GM21528 (cell line): ENCODE measurements at regions not wholly inside any gene's neighbourhood (a gene's known extent, or its start where the extent isn't known, plus 50 kb on each side); places are given as distances from the start of the nearest gene placed in this dataset.

ENCODE experiments used
- ATAC-seq: cut with Tn5 transposase; IDR thresholded peaks from one replicate; pipeline ENCODE4 v1.9.1; 2021; ENCODE audit warnings: mild to moderate bottlenecking, moderate library complexity; ENCODE audit not compliant: unreplicated experiment, low FRiP score

DNA sequence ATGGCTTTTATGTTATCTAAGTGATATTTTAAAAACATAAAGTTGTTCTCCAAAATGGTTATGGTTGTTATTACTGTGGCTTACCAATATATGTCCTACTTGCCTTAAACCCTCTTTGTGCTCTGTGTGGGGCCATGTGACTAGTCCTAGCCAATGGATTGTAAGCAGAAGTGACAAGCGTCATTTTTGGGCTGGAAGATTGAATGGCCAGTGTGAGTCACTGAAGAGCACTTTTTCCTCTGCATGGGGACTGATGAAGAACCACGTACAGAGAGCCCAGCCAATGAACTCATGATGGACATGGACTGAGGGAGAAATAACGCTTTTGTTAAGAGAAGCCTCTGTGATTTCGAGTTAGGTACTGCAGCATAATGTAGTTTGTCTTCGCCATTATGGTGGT lies 332.7 kb downstream of the EDEM1 start:
- ATAC-seq, result no peak

DNA sequence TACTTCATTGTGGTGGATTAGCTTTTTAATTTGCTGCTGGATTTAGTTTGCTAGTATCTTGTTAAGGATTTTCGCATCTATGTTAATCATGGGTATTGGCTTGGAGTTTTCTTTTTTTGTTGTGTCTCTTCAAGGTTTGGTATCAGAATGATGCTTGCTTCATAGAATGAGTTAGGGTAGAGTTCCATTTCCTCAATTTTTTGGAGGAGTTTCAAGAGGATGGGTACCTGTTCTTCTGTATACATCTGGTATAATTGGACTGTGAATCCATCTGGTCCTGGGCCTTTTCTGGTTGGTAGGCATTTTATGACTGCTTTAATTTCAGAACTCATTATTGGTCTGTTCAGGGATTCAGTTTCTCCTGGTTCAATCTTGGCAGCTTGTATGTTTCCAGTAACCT lies 335.6 kb downstream of the EDEM1 start:
- no peak for ATAC-seq

DNA sequence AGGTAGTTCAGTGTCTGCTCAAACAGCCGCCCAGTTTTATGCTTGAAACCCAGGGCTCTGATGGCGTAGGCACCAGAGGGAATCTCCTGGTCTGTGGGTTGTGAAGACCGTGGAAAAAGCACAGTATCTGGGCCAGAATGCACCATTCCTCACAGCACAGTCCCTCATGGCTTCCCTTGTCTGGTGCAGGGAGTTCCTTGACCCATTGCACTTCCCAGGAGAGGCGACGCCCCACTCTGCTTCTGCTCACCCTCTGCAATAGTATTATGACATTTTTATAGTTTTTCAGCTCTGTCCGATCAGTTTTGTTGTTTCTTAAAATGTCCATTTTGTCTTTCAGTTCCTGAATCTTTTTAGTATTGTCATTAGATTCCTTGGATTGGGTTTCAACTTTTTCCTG lies 343.5 kb downstream of the EDEM1 start:
- no peak for ATAC-seq

DNA sequence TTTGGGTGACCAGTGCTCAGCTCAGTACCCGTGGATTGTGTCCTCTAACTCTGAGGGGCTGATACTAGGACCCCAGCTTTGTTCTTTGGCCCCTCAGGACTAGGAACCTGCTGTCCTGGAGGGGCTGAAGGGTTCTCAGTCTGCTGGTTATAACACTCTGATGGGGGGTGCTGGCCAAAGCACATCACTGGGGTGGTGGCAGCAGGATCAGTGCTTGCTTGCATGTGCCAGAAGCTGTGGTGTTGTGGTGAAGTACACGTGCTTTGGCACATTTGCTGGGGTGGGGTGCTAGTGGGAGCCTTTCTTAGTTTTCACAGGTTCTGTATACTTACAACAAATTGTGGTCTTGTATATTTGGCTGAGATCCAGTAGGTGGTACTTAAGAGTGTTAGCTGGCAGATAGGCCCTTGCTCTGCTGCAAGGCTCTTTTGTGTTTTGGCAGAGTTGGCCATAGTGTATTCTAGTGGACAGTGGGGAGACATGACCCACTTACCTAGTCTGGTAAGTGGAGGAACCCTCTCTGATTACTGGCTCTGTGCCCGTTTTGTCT lies 344.3 kb downstream of the EDEM1 start:
- ATAC-seq, result no peak

DNA sequence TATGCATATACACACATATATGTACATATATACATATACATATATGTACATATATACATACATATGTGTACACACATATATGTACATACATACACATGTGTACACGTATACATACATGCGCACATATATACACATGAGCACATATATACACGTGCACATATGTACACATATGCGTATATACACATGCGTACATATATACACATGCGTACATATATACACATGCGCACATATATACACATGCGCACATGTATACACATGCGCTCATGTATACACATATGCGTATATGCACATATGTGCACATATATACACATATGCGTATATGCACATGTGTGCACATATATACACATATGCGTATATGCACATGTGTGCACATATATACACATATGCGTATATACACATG lies 353.0 kb downstream of the EDEM1 start:
- no peak for ATAC-seq

DNA sequence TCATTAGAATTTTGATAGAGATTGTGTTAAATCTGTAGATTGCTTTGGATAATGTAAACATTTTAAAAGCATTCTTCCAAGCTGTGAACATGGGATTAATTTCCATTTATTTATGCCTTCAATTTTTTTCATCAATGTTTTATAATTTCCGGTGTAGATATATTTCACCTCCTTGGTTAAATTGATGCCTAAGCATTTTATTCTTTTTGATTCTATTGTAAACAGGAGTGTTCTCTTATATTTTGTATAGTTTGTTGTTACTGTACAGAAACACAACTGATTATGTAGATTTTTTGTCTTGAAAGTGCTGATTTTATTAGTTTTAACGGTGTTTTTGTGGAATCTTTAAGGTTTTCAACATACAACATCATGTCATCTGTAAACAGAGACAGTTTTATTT lies 355.0 kb downstream of the EDEM1 start:
- ATAC-seq, result no peak

DNA sequence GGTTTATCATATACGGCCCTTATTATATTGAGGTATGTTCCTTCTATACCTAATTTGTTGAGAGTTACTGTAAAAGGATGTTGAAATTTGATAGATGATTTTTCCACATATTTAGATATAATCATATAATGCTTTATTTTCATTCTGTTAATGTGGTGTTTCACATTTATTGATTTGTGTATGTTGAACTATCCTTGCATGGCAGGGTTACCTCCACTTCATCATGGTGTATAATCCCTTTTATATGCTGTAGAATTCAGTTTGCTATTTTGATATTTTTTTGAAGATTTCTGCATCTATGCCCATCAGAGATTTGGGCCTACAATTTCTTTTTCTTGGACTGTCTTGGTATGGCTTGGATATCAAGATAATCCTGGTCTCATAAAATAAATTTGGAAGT lies 355.5 kb downstream of the EDEM1 start:
- ATAC-seq, result no peak

DNA sequence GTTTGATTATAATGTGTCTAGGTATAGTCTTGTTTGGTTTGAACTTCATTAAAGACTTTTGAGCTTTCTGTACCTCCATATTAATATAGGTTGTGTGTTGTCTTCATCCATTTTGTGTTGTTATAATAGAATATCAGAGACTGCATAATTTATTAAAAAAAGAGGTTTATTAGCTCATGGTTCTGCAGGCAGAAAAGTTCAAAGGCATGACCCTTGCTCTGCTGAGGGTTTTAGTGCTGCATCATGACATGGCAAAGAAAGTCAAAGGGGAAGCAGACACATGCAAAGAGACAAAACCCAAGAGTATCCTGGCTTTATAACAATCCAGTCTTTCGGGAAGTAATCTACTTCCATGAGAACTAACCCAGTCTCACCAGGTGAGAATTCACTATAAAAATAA lies 358.2 kb downstream of the EDEM1 start:
- no peak for ATAC-seq

DNA sequence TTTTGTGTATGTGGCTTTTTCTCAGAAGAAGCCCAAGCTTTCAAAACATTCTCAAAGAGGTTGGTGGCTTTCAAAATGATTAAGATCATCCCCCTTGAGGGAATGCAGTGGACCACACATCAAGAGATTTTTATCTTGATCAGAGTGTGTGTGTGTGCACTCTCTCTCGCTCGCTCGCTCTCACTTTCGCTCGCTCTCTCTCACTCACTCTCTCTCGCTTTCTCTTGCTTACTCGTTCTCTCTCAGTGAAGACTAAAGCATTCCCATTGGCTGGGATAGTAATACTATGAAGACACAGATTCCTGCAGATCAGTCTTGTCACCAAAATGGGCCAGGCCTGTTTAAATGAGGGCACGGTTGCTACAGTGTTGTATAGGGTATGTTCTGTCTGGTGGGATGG lies 365.7 kb downstream of the EDEM1 start:
- no peak for ATAC-seq

DNA sequence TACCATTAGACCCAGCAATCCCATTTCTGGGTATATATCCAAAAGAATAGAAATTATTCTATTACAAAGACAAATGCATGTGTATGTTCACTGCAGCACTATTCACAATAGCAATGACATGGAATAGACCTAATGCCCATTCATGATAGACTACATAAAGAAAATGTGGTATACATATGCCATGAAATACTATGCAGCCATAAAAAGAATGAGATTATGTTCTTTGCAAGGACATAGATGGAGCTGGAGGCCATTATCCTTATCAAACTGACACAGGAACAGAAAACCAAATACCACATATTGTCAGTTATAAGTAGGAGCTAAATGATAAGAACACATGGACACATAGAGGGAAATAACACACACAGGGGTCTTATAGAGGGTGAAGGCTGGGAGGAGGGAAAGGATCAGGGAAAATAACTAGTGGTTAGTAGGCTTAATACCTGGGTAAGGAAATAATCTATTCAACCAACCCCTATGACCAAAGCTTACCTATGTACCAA lies 366.8 kb downstream of the EDEM1 start:
- ATAC-seq, result no peak

DNA sequence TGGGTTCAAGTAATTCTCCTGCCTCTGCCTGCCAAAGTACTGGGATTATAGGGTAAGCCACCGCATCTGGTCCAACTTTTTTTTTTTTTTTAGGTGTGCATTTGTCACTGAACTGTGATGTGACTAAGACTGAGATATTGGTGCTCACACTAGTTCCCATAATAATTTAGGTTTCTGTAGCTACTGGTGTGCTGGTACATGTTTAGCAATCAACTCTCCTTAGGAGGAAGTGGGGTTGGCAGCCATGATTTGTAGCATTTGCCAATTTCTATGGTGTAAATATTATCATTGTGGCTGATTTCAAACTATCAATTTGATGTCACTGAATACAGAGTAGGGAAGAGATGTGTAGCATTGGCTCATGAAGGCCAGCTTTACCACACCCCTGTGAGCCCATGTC lies 372.7 kb downstream of the EDEM1 start:
- no peak for ATAC-seq

DNA sequence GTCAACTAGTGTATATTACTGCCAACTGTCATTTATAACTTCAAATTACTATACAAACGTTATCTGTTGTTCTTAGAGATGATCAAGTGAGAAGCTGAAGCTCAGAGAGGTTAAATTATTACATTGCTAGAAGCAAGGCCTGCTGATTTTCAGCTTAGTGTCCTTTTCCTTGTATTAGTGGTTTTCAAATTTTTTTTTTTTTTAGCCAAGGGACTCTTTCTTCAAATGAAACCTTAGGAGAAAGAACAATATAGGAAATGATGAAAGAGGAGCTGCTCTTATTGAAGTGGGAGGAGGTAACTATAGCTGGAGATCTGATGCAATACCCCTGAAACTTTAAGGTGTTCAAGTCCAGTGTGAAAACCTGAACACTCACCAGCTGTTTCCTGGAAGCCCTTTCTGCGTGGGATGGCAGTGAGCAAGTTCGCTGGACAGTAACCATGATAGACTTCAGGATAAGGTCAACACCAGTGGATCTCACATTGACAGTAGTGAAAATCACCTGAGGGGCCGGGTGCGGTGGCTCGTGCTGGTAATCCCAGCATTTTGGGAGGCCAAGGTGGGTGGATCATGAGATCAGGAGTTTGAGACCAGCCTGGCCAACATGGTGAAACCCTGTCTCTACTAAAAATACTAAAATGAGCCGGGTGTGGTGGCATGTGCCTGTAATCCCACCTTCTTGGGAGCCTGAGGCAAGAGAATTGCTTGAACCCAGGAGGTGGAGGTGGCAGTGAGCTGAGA lies 376.2 kb downstream of the EDEM1 start:
- no peak for ATAC-seq

DNA sequence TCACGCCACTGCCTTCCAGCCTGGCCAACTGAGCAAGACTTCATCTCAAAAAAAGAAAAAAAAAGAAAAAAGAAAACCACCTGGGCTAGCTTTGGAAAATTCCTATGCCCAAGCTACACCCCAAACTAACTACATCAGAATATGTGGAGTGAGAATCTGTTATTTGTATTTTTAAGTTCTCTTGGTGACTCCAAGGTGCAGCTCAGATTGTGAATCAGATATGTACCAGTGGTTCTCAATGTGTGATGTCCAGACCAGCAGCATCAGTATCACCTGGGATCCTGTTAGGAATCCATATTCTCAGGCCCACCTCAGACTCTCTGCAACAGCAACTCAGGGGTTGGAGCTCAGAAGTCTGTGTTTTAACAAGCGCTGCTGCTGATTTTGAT lies 376.8 kb downstream of the EDEM1 start:
- ATAC-seq, result no peak

DNA sequence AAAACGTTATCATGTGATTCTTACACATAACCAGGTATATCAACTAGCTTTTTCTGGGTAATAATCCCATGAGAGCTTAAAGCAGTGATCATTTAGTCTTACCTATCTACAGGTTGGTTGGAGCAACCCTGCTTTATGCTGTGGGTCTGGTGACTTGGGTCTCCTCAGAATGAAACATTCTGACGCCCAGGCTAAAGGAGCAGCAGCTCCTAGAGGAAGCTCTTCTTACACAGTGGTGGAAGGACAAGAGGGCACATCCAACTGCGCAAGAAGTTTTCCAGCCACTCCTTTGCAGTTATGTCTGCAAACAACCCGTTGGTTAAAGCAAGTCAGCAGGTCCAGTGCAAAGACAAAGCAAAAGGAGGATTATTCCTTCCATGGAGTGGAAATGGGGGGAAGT lies 377.5 kb downstream of the EDEM1 start:
- no peak for ATAC-seq

DNA sequence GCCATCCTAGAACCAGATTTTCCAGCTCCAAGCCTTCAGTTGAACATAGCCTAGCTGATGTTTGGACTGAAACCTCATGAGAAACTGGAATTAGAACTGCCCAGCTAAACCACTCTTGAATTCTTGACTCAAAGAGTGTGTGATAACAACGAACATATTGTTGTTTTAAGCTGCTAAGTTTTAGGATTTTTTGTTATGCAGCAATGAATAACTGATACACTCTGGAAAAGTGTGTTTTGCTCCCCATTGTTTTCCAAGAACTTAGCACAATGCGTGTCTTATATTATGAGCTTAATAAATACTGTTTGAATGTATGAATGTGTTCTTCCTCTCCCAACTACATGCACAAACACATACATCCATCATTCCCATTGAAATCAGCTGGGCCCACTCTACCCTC lies 379.6 kb downstream of the EDEM1 start:
- ATAC-seq, result no peak

DNA sequence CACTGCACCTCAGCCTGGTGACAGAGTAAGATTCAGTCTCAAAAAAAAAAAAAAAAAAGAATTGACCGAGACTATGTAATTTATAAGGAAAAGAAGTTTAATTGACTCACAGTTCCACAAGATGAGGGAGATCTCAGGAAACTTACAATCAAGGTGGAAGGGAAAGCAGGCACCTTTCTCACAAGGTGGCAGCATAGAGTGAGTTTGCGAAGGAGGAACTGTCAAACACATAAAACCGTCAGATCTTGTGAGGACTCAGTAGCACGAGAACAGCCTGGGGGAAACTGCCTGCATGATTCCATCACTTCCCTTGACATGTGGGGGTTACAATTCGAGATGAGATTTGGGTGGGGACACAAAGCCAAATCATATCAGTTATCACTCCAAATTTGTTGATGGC lies 380.9 kb downstream of the EDEM1 start:
- ATAC-seq, result no peak

DNA sequence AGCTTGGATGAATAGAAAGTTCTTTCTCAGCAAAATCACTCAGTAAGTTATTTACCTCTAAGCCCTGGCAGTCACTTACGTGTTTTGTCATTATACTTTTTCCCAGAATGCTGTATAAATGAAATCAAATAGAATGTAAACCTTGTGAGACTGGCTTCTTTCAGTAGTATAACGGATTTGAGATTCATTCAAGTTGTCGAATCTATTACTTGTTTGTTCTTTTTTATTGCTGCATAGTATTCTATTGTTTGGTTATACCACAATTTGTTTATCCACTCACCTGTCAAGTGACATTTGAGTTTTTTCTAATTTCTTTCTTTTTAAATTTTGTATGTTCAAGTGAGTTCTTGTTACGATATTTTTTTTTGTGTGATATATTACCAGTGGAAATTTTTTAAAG lies 381.6 kb downstream of the EDEM1 start:
- ATAC-seq, result no peak

DNA sequence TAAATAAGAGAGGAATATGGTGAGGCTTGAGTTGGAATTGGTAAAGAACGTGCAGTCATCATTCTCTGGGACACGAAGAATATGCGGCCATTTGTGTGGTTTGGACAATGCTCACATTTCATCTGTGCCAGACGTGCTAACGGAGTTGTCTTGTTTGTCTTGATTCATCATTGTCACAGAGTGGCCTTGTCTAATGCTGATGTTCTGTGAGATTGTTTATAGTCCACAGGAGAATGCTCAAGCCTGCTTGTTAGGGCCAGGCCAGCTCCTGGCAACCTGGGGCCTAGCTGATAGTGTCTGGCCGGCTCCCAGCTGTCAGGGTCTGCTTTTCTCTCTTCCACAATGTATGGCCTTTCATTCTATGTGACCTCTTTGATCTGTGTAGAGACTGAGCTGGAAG lies 384.7 kb downstream of the EDEM1 start:
- no peak for ATAC-seq

DNA sequence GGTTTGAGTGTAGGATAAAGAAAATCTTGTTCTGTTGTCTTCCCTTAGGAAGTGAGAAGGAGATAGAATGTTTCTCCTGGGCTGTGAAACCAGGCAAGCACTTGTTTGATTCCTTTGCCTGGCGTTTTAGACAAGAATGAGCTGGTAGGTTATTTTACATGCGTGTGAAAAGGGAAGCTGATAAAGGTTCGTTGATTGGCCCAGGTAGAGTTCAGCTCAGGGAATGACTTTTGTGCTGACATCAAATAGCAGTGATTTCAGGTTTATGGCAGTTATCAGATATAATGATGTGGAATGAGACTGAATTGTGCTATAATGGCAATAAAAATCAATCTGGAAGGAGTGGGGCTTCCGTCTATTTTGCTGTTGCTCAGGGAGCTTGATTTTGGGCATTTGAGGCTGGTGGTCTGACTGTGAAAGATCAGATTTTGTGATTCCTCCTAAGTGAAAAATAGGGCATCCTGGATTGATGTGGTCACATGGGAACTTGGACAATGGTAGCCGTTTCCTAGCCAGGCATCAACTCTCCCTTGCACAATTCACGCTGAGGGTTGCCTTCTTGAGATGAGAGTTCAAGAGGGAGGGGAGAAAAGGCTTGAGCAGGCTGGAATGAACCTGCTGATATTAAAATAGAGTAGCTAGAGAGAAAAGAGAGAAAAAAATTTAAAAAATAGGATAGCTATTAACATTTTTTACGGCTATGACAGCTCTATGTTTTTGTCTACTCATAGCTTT lies 388.9 kb downstream of the EDEM1 start:
- ATAC-seq, result no peak

DNA sequence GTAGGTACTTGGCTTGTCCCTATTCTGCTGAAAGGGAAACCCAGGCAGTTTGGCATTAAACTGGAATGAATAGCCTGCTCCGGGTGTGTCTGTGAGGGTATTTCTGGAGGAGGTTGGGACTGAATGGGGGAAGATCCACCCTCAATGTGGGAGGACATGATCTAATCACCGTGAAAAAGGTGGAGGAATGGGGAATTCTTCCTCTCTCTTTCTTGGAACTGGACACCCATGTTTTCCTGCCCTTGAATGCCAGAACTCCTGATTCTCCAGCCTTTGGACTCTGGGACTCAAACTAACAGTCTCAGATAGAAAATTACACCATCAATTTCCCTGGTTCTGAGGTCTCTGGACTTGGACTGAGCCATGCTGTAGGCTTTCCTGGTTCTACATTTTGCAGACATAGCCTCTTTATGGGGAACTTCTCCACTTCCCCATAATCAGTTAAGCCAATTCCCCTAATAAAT lies 391.7 kb downstream of the EDEM1 start:
- no peak for ATAC-seq

DNA sequence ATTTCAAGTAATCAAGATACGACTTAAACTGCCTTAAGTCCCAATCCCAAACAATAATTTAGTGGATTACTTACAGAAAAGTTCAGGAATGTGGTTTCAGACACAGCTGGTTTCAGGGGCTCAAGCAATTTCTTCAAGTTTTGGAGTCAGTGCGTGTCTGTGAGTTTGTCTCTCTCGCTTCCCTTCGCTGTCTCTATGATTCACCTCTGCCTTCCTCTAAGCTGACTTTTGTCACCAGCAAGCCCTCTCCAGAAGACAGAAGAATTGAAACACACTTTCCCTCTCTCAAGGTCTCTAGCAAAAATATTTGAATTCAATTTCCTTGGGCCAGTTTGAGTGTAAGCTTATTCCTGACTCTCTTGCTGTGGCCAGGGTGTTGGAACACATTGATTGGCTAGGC lies 392.4 kb downstream of the EDEM1 start:
- no peak for ATAC-seq

DNA sequence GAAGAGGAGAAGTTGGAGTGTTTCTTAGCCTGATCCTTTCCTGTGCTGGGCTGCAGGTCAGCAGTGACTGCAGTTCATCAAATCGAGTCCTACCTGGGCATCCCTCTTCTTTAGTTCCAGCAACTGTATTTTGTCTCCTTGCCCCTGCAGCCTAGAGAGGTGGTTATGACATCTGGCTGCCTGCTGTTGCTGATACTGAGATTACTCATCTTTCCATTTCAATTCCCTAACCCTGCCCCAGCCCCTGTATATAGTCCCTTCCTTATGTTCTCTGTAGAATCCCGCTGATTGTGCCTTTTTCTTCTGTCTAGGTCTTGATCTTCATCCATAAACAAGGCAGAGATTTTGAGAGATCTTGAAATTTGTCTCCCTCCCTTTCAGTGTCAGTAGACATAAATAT lies 393.3 kb downstream of the EDEM1 start:
- ATAC-seq, result no peak
